Activated CD4-positive, alpha-beta T cell treated with anti-CD3 and anti-CD28 coated beads, Interleukin-2, amount 50 U/mL, for 1 hour (primary cell): ENCODE measurements at regions not wholly inside any gene's neighbourhood (a gene's known extent, or its start where the extent isn't known, plus 50 kb on each side); places are given as distances from the start of the nearest gene placed in this dataset.
"Not testable (repeated sequence)": the region's sequence is repeated elsewhere in the genome, so short reads cannot be mapped to it uniquely, and the experiment has no call there.

ENCODE experiments used
- DNase-seq: peaks from one replicate; pipeline ENCODE4 v3.0.0-alpha.2; 2020

GRCh38 chr5:133881576-133882388, 86.6 kb downstream of the C5orf15 start:
- DNase-seq, result no peak

GRCh38 chr5:133878236-133878555, 90.2 kb downstream of the C5orf15 start:
- DNase-seq, result no peak

GRCh38 chr5:133877351-133878235, 90.8 kb downstream of the C5orf15 start:
- DNase-seq, result no peak

GRCh38 chr5:133876266-133876665, 92.2 kb downstream of the C5orf15 start:
- no peak for DNase-seq

GRCh38 chr5:133875179-133875578, 93.2 kb downstream of the C5orf15 start:
- DNase-seq, result no peak

- no peak for DNase-seq
Measured at GRCh38 chr5:133873449-133873848, 95.0 kb downstream of the C5orf15 start.

GRCh38 chr5:133870661-133871060, 97.8 kb downstream of the C5orf15 start:
- DNase-seq, result no peak

GRCh38 chr5:133869519-133870335, 98.7 kb downstream of the C5orf15 start:
- no peak for DNase-seq

- peak; percentile 66 for DNase-seq
Measured at GRCh38 chr5:133868946-133869518, 99.4 kb downstream of the C5orf15 start.

- DNase-seq, result no peak
Measured at GRCh38 chr5:133867851-133868545, 100.4 kb downstream of the C5orf15 start.

GRCh38 chr5:133867341-133867740, 101.1 kb downstream of the C5orf15 start:
- DNase-seq, result no peak

GRCh38 chr5:133866903-133867245, 101.6 kb downstream of the C5orf15 start:
- no peak for DNase-seq

GRCh38 chr5:133866160-133866902, 102.1 kb downstream of the C5orf15 start:
- DNase-seq, result no peak

GRCh38 chr5:133865113-133865512, 103.3 kb downstream of the C5orf15 start:
- DNase-seq, result no peak

- DNase-seq, result no peak
Measured at GRCh38 chr5:133864711-133865110, 103.7 kb downstream of the C5orf15 start.

GRCh38 chr5:133863857-133864585, 104.4 kb downstream of the C5orf15 start:
- DNase-seq, result no peak

GRCh38 chr5:133861161-133861737, 107.2 kb downstream of the C5orf15 start:
- no peak for DNase-seq

- no peak for DNase-seq
Measured at GRCh38 chr5:133859073-133859472, 109.4 kb downstream of the C5orf15 start.

GRCh38 chr5:133857595-133858313, 110.7 kb downstream of the C5orf15 start:
- not testable (repeated sequence) for DNase-seq

- DNase-seq, result no peak
Measured at GRCh38 chr5:133854554-133854953, 113.9 kb downstream of the C5orf15 start.
